ENCODE measurements at regions not wholly inside any gene's neighbourhood (a gene's known extent, or its start where the extent isn't known, plus 50 kb on each side); places are given as distances from the start of the nearest gene placed in this dataset.
A peak's percentile ranks its signal among the peaks of the same experiment; 100 is the strongest.
"Not testable (repeated sequence)": the region's sequence is repeated elsewhere in the genome, so short reads cannot be mapped to it uniquely, and the experiment has no call there.

DNA sequence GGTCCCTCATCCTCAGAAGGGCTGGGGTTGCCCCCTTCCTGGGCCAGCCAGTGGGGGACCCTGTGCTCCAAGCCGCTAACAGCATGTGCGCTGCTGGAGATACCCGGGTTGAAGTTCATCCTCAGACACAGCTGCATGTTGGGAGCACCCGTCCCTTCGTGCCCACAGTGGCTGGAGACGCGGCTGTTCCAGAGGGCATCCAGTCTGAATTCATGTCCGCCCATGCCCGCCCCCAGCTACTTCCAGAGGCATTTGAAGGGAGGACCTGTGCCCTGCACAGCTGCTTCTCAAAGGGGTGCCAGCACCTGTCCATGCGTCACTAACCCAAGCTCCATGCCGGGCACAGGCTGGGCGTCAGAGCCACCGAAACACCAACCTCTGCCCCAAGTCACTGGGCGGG lies 68.1 kb upstream of the ADGRA1 start:
- no peak for ATAC-seq

DNA sequence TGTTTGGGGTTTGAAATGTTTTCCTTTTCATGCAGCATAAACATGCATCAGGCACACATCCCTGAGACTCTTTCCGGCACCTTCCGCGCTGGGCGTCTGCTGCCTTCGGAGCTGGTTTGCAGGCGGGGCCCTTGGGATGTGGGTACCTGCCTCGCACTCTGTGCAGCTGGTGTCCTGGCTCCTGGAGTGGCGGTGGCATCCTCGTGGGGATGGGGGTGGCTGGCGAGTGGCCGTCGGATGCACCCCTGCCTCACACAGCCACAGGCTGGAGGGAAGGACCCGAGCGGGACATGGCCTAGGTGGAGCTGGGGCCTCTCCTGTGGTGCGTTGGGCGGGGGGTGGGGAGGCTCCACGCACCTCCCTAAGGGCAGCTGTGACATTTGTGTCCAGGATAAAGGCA lies 68.5 kb upstream of the ADGRA1 start:
- ATAC-seq: no peak

DNA sequence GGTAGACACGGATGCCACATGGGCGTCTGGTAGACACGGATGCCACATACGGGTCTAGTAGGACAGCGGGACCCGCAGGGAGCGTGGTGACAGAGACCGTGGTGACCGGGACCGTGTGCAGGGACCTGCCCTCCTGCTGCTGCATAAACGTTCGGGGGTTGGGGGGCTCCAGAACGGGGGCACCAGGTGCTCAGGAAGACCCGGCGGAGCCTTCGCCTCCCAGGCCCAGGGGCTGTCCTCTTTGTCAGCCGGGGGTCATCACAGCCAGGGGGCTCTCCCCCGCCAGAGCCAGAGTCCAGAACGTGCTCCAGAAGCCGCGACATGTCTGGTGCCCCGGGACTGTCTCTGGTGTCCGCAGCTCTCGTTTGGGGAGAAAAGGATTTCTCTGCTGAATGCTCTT lies 69.2 kb upstream of the ADGRA1 start:
- no peak for ATAC-seq

DNA sequence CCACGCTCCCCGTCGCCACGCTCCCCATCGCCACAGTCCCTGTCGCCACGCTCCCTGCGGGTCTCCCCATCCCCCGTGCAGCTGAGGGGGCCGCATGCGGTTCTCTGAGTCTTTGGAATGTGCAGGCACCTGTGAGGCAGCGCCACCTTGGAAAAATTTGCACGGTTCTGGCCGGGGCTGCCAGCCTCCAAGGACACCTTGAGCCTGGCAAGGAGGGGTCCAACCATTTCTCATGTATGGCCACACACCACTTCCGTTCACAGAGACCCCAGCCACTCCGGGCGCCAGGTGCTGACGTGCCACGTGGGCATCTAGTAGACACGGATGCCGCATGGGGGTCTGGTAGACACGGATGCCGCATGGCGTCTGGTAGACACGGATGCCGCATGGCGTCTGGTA lies 70.5 kb upstream of the ADGRA1 start:
- no peak for ATAC-seq

DNA sequence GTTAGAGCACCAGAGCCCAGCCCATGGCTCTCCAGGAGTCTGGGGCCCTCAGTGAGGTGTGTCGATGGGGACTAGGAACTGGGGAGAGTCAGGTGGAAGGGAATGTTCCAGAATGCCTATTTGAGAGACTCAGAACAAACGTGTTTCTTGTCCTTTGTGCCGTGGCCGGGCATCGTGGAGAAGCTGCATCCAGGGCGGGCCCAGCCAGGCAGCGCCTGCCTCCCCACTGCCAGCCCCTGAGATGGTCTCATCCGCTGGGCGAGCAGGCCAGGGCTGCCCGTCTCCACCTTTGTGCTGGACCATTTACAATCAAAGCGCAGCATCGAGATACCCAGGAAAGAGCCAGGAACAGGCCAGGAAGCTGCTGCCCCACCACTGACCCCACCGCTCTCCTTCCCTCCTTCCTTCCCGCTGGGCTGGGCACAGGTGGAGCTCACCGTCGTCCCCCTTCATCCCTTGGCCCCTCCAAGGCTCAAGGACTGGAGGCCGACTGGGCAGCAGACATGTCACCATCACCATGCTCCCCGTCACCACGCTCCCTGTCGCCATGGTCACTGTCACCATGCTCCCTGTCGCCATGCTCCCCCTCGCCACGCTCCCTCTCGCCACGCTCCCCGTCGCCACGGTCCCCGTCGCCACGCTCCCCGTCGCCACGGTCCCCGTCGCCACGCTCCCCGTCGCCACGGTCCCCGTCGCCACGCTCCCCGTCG lies 71.1 kb upstream of the ADGRA1 start:
- ATAC-seq: no peak

DNA sequence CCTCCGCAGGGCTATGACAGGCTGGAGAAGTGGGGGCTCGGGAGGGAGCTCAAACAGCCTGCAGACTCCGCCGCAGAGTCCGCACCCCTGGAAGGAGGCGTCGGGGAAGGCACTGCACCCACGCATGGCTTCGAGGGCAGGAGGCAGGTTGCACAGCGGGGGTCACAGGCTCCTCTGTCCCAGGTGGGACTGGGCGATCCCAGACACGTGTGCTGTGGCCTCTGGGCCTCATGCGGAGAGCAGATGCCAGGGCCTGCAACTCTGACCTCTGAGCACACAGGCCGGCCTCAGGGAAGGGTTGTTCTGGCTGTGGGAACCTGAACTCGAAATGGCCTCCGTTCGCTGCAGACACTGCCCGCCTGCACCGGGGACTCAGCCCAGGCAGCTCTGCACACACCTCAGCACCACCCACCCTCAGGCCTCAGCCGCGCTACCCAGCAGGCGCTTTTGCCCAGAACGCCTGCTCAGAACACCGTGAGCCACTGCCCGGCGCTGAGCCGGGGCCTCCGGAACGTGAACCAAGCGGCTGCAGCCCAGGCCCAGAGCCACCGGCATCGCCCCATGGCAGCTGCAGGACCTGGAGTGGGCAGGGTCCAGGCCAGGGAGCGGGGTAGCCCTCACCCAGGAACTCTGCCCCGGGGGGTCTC lies 71.8 kb upstream of the ADGRA1 start:
- no peak for ATAC-seq

DNA sequence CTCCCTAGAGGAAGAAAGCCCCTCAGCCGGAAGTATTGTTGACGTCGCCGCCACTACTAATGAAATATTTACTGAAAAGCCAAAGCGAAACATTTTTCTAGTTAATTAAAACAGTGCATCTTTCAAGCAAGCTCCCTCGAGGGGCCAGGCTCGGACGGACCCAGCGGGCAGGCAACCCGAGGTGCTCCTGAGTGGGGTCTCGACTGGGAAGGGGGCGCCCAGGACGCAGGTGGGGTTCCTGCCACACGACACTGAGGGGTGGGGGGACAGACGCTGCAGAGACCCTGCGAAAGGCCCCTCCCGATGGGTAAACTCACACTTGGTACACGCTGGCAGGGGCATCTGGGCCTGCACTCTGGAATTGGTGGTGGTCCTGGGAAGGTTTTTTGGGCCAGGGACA lies 72.4 kb upstream of the ADGRA1 start:
- no peak for ATAC-seq

DNA sequence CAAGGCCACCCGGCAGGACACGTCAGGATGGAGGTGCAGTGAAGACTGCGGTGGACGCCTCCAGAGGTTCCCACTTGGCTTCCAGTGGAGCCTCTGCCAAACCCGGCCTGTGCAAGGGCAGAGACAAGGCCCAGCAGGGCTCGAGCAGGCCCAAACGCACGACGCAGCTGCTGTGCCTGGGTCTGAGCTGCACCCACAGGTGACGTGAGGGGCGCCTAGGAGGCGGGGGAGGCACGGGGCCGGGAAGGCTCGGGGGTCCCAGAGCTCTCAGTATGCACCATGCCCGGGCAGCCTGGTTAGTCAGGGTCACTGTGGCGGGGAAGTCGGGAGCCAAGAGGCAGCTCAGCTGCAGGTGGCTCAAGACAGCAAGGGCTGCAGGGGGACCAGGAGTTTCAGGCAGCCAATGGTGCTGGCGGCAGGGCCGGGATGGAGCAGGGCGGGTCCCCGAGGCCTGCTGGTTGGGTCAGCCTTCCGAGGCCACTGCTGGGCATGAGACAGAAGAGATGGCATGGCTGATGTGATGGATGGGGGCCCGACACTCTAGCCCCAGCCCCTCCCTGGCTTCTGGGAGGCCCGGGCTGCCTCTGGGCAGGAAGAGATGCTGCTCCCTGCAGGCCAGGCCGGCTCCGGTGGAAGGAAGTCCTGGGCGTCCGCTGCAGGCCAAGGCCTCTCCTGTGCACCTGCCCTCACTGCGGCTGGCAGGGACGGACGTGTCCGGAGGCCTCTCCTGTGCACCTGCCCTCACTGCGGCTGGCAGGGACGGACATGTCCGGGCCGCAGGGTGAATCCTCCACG lies 72.2 kb upstream of the CFAP46 start:
- ATAC-seq: no peak

DNA sequence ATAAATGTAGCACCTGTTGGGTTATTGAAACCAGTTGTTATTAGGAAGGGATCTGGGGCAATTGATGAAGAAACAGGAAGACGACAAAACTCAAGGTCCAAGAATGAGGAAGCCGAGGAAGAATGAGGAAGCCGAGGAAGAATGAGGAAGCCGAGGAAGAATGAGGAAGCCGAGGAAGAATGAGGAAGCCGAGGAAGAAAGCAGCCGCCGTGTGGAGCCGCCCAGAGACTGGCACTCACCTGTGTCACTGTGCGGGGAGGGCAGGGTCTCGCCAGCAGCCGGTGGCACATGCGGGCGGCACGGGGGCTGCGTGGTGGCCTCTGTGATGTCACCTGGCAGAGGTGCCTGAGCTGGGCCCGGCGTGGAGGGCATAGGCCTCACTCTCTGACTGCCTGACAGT lies 71.1 kb upstream of the CFAP46 start:
- ATAC-seq: peak; percentile 5

DNA sequence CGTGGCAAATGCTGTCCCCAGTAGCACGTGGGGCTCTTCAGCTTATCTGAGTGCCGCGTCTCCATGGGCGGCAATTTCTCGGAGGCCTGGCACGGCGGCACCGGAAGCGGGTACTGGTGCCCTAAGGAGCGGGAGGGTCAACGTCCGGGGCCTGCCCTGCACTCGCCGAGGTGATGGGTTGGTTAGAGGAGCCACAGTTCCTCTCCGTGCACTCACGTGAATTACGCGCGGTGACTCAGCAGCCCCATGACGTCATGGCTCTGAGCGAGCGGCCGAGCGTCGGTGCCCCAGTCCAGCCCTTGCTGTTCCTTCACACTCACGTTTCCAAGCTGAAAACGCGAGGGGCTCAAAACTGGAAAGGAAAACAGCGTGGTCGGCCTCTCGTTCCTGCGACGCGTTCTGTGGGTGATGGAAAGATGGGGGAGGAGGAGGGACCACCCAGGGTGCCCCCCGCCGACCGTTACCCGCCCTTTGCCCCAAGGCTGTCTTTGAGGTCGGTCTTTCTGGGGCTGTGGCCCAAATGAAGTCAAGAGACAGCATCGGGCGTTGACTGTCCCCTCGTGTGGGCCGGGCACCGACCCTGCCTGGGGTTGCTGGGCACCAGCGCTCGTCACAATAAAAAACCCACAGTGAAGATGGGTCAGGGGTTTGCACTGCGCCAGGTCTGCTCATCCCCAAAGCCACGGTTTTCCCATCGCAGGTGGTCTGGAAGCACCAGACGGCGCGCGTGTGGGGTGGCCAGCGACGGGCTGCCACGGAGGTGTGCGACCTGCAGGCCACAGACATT lies 70.4 kb upstream of the CFAP46 start:
- ATAC-seq: no peak

DNA sequence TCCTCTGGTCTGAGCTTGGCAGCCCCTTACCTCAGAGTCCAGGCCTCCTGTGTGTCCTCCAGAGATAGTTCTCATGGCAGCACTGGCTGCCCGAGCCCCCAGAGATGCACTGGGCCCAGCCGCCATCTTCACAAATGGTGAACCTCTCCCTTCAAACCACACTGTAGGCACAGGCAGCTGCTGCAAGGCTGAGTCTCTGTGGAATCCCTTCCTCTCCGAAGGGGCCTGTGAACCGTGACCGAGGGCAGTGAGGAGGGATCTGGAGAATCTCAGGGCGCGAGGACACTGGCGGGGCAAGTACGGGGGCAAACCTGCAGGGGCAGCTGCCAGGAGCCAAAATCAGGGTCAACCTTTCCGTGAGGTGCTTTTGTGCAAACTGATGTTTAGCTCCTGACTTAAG lies 69.5 kb upstream of the CFAP46 start:
- ATAC-seq: no peak

DNA sequence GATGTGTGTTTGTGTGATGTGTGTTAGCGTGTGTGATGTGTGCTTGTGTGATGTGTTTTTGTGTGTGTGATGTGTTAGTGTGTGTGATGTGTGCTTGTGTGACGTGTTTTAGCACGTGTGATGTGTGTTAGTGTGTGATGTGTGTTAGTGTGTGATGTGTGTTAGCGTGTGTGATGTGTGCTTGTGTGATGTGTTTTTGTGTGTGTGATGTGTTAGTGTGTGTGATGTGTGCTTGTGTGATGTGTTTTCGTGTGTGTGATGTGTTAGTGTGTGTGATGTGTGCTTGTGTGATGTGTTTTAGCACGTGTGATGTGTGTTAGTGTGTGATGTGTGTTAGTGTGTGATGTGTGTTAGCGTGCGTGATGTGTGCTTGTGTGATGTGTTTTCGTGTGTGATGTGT lies 69.0 kb upstream of the CFAP46 start:
- ATAC-seq: not testable (repeated sequence)

DNA sequence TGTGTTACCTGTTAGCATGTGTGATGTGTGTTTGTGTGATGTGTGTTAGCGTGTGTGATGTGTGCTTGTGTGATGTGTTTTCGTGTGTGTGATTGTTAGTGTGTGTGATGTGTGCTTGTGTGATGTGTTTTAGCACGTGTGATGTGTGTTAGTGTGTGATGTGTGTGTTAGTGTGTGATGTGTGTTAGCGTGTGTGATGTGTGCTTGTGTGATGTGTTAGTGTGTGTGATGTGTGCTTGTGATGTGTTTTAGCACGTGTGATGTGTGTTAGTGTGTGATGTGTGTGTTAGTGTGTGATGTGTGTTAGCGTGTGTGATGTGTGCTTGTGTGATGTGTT lies 68.4 kb upstream of the CFAP46 start:
- not testable (repeated sequence) for ATAC-seq

DNA sequence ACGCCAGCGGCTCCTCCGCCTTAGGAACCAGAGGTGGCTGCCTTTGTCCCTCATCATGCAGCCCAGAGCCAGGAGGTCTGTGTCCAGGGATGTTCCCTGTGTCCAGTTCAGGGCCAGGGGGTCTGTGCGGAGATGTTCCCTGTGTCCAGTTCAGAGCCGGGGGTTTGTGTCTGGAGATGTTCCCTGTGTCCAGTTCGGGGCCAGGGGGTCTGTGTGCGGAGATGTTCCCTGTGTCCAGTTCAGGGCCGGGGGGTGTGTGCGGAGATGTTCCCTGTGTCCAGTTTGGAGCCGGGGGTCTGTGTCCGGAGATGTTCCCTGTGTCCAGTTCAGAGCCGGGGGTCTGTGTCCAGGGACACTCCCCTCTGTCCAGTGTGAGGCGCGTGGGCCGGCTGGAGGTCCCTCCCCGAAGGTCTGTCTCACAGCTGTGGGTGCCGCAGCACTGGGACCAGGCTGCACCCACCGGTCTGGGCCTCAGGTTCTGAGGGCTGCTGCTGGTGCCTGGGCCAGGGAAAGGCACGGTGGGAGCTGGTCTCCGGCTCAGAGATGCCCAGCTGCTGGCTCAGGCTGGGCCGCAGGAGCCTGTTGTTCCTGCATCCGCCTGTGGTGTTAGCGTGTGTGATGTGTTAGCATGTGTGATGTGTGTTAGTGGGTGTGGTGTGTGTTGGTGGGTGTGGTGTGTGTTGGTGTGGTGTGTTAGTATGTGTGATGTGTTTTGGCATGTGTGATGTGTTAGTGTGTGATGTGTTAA lies 67.9 kb upstream of the CFAP46 start:
- ATAC-seq: no peak

DNA sequence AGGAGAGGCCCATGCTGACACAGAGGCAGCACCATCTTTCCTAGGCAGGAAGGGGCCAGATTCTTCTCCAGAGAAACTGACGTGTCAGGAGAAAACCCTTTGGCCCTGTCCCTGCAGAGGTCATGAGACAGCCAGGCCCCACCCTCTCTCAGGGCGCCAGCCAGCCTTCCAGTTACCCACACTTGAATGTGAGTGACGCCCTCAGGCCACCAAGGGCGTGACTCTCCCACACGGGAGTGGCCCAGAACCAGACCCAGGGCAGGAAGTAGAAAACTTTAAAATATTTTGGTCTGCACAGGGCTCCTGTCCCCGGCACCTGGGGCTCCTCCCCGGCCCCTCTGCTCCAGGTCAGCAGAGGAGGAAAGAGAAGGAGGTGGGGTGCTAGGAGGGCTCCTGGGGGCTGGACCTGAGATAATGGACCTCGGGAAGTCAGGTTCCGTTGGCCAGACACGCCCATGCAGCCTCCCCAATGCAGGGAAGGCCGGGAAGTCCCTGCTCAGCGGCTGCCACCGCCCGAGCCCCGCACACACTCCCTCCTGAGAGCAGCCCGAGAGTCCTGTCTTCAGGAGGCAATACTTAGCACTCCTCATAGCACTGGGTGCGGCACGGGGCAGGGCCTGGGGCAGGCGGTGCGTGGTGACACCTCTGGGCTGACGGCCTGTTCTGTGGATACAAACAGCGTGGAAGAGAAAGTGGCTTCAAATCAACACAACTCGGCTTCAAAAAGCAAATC lies 67.0 kb upstream of the CFAP46 start:
- ATAC-seq: peak; percentile 96

DNA sequence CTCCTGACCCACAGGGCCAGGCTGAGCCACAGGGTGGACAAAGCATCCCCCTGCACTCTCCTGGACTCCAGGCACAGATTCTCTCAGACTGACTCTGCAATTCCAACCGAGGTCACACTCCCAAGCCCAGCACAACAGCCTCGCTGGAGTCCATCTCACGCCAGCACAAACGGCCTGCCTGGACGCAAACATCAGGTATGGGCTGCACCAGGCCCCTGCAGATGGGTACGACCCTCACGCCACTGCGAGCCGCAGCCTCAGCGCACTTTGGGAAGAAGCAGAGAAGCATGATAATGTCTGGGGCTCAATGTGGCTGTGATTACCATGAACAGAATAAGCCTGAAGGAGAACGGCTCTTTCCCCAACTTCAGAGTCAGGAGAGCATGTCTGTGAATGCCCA lies 66.4 kb upstream of the CFAP46 start:
- ATAC-seq: no peak

DNA sequence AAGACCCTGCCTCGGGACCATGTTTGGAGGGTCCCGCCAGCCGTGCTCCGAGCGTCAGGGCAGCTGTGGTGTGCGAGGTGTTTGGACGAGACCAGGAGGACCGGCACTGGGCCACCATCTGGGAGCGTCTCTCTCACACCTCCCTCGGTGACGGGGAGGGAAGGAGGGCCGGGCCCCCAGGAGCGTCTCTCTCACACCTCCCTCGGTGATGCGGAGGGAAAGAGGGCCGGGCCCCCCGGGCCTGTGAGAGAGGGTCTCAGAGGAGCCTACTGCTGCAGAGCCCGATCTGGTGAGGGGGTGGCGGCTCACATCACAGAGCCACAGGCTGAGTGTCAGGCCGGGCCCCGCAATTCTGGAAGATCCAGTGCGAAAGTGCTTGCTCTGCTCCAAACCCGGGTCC lies 65.8 kb upstream of the CFAP46 start:
- no peak for ATAC-seq

DNA sequence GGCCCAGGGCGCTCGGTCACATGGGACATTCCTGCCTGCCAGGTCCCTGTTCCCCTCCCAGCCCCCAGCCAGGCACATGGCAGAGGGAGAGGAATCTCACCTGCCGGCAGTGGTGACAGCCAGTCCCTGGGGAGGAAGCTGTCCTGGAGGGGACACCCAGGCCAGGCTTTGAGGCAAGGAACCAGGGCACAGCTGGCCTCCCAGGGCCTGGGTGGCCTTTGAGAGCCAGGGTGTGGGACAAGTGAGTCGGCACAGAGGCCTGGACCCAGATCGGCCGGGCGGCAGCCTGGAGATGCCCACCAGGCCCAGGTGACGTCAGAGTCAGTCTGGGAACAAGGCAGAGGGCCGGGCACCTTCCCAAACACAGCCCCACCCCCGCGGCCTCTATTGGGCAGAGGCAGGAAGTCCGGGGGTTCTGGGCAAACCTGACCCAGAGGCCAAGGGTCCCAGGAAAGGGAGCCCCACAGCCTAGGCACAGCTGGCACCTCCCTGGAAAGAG lies 65.0 kb upstream of the CFAP46 start:
- no peak for ATAC-seq

DNA sequence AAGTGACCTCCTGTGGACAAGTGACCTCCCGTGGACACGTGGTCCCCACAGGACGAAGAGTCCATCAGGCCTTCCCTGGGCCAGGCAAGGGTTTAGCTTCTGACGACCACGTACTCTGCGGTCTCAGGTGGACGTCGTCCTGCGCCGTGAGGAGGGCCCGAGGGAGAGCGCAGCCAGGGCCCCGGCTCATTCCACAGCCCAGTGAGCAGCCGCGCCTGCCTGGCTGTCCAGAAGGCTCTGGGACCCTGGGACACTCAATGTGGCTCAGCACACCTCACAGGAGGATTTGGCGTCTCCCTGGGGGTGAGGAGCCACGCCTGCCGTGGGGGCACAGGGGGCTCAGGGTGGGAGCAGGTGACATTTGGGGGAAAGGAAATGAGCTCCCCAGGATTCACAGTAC lies 64.4 kb upstream of the CFAP46 start:
- ATAC-seq: no peak

DNA sequence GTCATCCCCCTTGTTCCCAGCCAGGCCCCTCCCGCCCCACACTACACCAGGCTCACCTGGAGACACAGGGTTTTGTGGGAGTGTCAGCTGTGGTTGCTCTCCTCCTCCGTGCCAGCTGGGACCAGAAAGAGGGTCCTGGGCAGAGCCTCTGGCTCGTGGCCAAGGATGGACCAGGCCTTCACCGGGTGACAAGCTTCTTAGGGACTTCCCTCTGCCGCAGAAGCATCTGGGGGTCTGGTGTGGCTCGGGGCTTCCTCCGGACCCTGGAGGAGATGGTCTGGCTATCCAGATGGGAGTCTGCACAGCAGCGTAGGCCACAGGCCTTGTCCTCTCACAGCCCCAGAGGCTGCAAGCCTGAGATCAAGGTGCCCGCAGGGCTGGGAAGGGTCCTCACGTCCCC lies 63.8 kb upstream of the CFAP46 start:
- no peak for ATAC-seq

DNA sequence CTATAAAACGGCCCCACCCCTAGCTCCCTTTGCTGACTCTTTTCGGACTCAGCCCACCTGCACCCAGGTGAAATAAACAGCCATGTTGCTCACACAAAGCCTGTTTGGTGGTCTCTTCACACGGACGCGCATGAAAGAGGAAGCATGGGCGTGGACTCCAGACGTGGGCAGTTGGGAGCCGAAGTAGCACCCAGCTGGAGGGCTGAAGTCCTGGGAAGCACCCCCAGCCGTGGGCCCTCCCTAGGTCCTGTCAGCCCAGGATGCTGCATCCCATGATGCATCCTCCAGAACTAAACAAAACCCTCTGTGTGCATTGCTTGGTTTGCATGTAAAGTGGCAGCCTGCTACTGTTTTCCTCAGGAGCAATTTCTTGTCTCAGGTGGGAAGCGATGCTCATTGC lies 62.1 kb upstream of the CFAP46 start:
- no peak for ATAC-seq

DNA sequence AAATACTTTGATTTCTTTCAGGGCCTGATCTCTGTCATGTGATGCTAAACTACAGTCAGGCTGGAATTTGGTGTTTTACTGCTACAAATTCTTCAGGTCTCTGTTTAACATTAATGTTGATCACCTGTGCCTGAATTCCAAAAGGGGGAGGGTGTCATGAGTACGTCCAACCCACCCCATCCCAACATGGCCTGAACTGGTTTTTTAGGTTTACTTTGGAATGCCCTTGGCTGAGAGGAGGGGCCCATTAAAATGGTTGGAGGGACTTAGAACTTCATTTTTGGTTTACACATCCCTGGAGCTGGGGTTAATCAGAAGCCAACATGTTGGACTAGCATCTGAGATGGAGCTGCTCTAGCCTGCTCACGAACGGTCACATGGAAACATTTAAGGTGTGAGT lies 60.8 kb upstream of the CFAP46 start:
- no peak for ATAC-seq

Measured in esophagus mucosa (tissue), 1 donor.